ENCODE measurements at regions not wholly inside any gene's neighbourhood (a gene's known extent, or its start where the extent isn't known, plus 50 kb on each side); places are given as distances from the start of the nearest gene placed in this dataset.

DNA sequence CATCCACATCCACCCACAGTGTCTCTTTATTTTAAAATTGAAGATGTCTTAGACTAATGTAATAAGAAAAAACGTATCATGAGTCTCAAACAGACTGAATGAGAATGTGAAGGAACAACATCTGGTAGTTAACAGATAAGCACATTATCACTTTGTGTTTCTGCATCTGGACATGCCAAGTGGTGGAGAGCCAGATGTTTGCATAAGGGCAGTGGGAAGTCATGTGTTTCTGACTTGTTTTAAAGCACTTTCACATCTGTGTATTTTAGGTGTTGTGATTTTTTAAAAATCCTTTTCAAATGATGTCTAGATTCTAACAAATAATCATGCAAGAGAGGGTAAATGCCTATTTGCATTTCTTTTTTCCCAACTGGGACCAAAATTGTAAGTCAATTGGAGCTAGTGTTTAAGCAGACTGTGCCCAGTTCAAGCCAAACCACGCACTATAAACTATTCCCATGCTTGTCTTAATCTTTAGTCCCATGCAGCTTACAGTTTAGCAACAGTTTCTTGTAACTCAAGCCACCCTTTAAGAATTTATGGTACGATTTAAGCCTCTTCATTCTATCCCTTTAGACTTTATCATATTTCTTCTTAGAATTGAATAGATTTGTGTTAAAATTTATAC, 272.7 kb upstream of the DOK6 start:
- no peak overlapping the region for H3K4me3 ChIP-seq (ENCODE audit: low read depth, low read length, poor library complexity, severe bottlenecking)
- H3K9me3 ChIP-seq (ENCODE audit: low read depth, low read length, poor library complexity, severe bottlenecking): peaks cover 4% of the 10 kb centered on the region
- intact Hi-C loops (cut with micrococcal nuclease; ENCODE audit: unreplicated experiment): no loop called here
- TF ChIP-seq, protein P1, sequence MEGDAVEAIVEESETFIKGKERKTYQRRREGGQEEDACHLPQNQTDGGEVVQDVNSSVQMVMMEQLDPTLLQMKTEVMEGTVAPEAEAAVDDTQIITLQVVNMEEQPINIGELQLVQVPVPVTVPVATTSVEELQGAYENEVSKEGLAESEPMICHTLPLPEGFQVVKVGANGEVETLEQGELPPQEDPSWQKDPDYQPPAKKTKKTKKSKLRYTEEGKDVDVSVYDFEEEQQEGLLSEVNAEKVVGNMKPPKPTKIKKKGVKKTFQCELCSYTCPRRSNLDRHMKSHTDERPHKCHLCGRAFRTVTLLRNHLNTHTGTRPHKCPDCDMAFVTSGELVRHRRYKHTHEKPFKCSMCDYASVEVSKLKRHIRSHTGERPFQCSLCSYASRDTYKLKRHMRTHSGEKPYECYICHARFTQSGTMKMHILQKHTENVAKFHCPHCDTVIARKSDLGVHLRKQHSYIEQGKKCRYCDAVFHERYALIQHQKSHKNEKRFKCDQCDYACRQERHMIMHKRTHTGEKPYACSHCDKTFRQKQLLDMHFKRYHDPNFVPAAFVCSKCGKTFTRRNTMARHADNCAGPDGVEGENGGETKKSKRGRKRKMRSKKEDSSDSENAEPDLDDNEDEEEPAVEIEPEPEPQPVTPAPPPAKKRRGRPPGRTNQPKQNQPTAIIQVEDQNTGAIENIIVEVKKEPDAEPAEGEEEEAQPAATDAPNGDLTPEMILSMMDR (conservative IDR thresholded peaks at IDR 0.05; ENCODE audit: low read depth, low read length): no peak
- no peak for TF ChIP-seq EZH2 (IDR thresholded peaks at IDR 0.05; ENCODE audit: borderline replicate concordance, low read depth, low read length, poor library complexity, severe bottlenecking)
- POLR2A ChIA-PET (ENCODE audit: low non-redundant PET): no interaction called here
- no peaks in the 10 kb centered on the region for H3K36me3 ChIP-seq (ENCODE audit: insufficient read depth, low read length, poor library complexity, severe bottlenecking)
- no peaks in the 10 kb centered on the region for H3K27me3 ChIP-seq (replicated peaks; ENCODE audit: insufficient read depth, low read depth, low read length, poor library complexity)
- BruUV-seq (replicated peaks): no TSS peak
- no peak for DNase-seq (ENCODE audit: low spot score)
- no peak overlapping the region for H3K27ac ChIP-seq (ENCODE audit: low read depth, low read length, poor library complexity, severe bottlenecking)
- CTCF ChIA-PET: no interaction called here
- H3K4me1 ChIP-seq (ENCODE audit: insufficient read depth, low read length, poor library complexity, severe bottlenecking): no peaks in the 10 kb centered on the region

- intact Hi-C loops (cut with micrococcal nuclease; ENCODE audit: unreplicated experiment): no loop called here
- Histone ChIP-seq H3K4me1 (ENCODE audit: insufficient read depth, low read length, poor library complexity, severe bottlenecking) (no peaks in the 10 kb centered on the region), H3K36me3 (ENCODE audit: insufficient read depth, low read length, poor library complexity, severe bottlenecking) (no peaks in the 10 kb centered on the region), H3K27ac (ENCODE audit: low read depth, low read length, poor library complexity, severe bottlenecking) (no peak overlapping the region), H3K9me3 (ENCODE audit: low read depth, low read length, poor library complexity, severe bottlenecking) (peaks cover 4% of the 10 kb centered on the region), H3K27me3 (replicated peaks; ENCODE audit: insufficient read depth, low read depth, low read length, poor library complexity) (no peaks in the 10 kb centered on the region), H3K4me3 (ENCODE audit: low read depth, low read length, poor library complexity, severe bottlenecking) (no peak overlapping the region)
- ChIA-PET POLR2A (ENCODE audit: low non-redundant PET) (no interaction called here), CTCF (no interaction called here)
- no peak for TF ChIP-seq EZH2 (IDR thresholded peaks at IDR 0.05; ENCODE audit: borderline replicate concordance, low read depth, low read length, poor library complexity, severe bottlenecking)
- TF ChIP-seq, protein P1 (conservative IDR thresholded peaks at IDR 0.05; ENCODE audit: low read depth, low read length): no peak
- no TSS peak for BruUV-seq (replicated peaks)
- no peak for DNase-seq (ENCODE audit: low spot score)
Measured at GRCh38 chr18:69128566-69128965, 272.1 kb upstream of the DOK6 start.

GRCh38 chr18:69128978-69129377, 271.7 kb upstream of the DOK6 start:
- no TSS peak for BruUV-seq (replicated peaks)
- CTCF ChIA-PET: no interaction called here
- Histone ChIP-seq H3K27ac (ENCODE audit: low read depth, low read length, poor library complexity, severe bottlenecking) (no peak overlapping the region), H3K4me3 (ENCODE audit: low read depth, low read length, poor library complexity, severe bottlenecking) (no peak overlapping the region), H3K4me1 (ENCODE audit: insufficient read depth, low read length, poor library complexity, severe bottlenecking) (no peaks in the 10 kb centered on the region), H3K27me3 (replicated peaks; ENCODE audit: insufficient read depth, low read depth, low read length, poor library complexity) (no peaks in the 10 kb centered on the region), H3K9me3 (ENCODE audit: low read depth, low read length, poor library complexity, severe bottlenecking) (peaks cover 4% of the 10 kb centered on the region), H3K36me3 (ENCODE audit: insufficient read depth, low read length, poor library complexity, severe bottlenecking) (no peaks in the 10 kb centered on the region)
- no peak for DNase-seq (ENCODE audit: low spot score)
- intact Hi-C loops (cut with micrococcal nuclease; ENCODE audit: unreplicated experiment): no loop called here
- POLR2A ChIA-PET (ENCODE audit: low non-redundant PET): no interaction called here
- TF ChIP-seq, protein P1 (conservative IDR thresholded peaks at IDR 0.05; ENCODE audit: low read depth, low read length): no peak
- TF ChIP-seq EZH2 (IDR thresholded peaks at IDR 0.05; ENCODE audit: borderline replicate concordance, low read depth, low read length, poor library complexity, severe bottlenecking): no peak

All from A673 (cell line).